GM21528 (cell line): ENCODE measurements at regions not wholly inside any gene's neighbourhood (a gene's known extent, or its start where the extent isn't known, plus 50 kb on each side); places are given as distances from the start of the nearest gene placed in this dataset.

Source experiments
- ATAC-seq: cut with Tn5 transposase; IDR thresholded peaks from one replicate; pipeline ENCODE4 v1.9.1; 2021; ENCODE audit warnings: mild to moderate bottlenecking, moderate library complexity; ENCODE audit not compliant: unreplicated experiment, low FRiP score

DNA sequence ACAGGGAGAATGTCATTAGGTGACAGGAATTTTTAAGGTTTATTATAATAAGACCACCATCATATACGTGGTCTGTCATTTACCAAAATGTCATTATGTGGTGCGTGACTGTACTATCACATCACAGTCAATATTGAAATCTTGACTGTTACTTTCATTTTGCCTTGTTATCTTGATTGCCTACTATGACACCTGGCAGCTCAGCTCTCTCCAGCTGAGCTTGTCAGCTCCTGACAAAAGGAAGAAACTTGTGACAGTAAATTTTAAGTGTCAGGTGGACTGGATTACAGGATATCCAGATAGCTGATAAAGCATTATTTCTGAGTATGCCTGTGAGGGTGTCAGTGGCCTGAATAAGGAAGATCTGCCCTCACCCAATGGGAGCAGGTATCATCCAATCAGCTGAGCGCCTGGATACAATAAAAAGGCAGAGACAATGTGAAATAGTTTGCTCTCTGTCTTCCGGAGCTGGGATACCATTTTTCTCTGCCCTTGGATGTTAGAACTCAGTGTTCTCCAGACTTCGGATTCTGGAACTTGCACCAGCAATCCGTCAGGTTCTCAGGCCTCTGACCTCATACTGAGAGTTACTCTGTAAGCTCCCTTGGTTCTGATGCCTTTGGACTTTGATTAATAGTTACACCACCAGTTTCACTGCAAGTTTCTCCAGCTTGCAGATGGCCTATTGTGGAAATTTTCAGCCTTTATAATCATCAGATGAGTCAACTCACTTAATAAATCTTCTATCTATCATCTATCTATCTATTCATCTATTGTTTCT lies 1454.7 kb upstream of the IGFBP7 start:
- no peak for ATAC-seq

DNA sequence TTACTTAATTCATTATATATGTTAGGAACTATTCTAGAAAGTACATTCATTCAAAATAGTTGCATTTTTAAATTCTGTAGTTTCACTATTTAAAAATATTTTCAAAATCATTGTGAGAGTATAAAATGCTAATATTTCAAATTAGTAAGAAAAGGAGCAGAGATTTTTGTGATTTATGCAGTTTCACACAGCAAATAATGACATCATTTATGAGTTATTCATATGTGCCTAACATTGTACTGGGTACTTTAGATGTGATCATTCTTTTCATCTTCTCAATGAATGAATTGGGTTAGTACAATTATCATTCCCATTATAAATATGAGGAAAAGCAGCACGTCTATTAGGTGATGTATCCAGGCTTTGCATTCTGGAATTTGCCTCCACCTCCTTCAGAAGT lies 1451.0 kb upstream of the IGFBP7 start:
- no peak for ATAC-seq

DNA sequence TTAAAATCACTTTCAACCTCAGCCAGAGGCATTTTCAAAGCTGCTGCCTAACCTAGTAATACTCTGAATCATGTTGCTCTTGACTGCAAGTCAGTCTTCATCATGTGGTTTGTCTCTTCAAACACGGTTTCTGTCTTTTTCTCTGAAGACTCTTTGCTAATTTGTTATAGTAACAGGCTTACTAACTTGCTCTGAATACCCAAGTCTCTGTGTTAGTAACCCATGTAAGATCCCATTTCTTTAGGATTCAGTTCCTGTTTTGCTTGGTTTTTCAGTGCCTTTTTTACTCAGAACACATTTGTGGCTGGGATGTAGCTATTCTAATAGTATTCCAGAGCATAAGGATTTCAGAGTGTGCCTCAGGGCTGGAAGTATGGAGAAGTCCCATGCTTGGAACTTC lies 1450.6 kb upstream of the IGFBP7 start:
- no peak for ATAC-seq

DNA sequence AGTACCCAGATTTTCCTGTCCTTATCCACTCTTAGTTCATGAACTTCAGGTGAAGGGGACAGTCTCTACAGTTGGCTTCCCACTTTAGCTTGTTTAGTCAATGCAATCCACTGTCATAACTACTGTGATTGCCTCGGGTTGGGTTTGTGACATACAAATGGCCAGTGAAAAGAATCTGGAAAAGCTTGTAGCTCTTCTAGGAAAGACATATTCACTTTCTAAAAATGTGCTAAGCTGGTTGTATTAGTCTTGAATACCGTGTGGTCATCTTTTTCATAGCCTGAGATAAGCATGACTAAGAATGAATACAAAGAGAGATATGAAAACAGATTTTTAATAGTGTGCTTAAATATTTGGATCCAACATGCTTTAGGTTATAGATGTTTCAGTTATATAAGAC lies 1443.5 kb upstream of the IGFBP7 start:
- no peak for ATAC-seq

DNA sequence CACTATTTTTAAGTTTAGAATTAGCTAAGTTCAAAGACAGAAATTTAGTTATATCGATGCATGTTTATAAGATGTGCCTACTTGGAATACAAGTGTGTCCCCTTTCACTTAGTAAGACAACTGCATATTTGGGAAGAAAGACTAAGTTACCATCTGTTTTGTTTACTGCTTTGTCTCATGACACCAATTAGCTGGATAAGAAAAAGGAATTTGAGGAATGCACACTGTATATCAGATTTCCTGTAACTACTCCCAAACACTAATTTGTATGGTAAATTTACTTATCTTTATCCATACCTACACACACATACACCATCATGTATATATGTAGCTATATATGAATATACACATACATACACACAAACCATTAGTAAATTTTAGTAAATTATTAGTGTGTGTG lies 1442.8 kb upstream of the IGFBP7 start:
- no peak for ATAC-seq

DNA sequence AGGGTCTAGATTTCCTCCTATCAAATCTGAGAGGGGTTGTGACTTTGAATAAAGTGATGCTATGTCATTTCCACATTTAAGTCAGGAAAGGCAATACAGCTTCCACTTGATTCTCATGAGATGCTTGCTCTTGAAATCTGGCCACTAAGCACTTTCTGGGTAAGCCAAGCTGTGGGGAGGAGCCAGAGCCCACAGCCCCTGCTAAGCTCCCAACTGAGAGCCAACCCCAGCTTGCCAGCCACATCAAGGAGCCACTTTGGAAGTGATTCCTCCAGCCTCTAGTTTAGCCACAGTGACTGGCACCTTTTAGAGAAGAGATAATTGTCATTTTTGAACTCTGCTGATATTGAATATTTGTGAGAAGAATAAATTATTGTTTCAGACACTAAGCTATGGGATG lies 1441.5 kb upstream of the IGFBP7 start:
- ATAC-seq, result no peak

- no peak for ATAC-seq
Measured at GRCh38 chr4:58543465-58543864, 1433.3 kb upstream of the IGFBP7 start.

GRCh38 chr4:58541926-58542325 lies 1431.7 kb upstream of the IGFBP7 start:
- ATAC-seq, result no peak

- ATAC-seq, result no peak
Measured at GRCh38 chr4:58522765-58523382, 1412.7 kb upstream of the IGFBP7 start.

DNA sequence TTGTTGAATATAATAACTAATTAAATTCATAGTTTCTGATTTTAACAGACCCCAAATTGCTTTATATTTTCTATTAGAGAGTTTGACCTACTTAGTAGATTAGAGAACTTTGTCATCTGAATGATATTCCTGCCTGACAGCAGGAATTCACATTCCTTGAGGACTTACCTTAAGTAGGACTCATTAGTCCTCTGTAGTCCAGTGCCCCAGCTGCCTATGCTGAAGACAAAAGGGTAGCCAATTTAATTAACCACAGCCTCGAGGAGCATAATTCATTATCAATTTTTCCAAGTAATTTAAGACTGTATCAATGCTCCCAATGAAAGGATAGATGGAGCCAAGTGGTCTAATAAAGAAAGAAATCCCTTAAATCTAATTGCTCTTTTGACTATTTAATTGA lies 1405.0 kb upstream of the IGFBP7 start:
- no peak for ATAC-seq

- ATAC-seq, result no peak
Measured at GRCh38 chr4:58514299-58514698, 1404.1 kb upstream of the IGFBP7 start.

GRCh38 chr4:58510652-58511051 lies 1400.5 kb upstream of the IGFBP7 start:
- ATAC-seq, result no peak

- no peak for ATAC-seq
Measured at GRCh38 chr4:58507079-58507478, 1396.9 kb upstream of the IGFBP7 start.

DNA sequence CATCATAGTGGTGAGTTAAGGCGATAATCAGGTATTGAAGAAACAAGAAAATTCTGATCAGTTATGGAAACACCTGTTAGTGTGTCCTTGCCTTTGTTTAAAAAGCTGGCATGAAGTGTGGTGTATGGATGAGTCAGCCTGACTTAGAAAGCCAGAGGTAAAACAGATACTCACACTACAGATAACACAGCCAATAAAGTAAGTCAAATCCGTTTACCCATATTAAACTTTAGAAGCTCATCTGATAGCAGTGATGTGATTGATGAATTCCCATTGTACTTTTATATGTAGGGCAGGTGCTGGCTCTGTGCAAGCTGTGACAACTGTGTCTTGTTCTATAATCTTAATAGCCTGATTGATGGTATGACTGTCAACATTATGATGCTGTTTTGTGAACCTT lies 1392.7 kb upstream of the IGFBP7 start:
- ATAC-seq, result no peak

GRCh38 chr4:58499182-58499581 lies 1389.0 kb upstream of the IGFBP7 start:
- no peak for ATAC-seq

GRCh38 chr4:58491620-58492019 lies 1381.4 kb upstream of the IGFBP7 start:
- no peak for ATAC-seq

DNA sequence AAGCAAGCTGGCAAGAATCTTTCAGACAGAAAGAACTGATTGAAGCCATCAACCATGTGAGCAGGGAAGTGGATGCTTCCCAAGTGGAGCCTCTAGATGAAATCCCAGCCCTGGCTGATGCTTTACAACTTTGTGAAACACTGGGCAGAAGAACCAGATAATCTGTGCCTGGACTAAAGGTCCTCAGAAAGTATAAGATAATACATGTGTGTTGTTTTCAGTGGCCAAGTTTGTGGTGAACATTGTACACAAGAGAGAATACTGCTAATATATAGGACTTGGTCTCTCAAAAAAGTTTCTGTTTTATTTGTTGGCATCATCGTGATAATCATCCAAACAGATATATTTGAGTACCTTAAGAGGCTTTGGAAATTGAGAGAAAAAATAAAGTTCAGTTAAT lies 1367.8 kb upstream of the IGFBP7 start:
- ATAC-seq, result no peak

DNA sequence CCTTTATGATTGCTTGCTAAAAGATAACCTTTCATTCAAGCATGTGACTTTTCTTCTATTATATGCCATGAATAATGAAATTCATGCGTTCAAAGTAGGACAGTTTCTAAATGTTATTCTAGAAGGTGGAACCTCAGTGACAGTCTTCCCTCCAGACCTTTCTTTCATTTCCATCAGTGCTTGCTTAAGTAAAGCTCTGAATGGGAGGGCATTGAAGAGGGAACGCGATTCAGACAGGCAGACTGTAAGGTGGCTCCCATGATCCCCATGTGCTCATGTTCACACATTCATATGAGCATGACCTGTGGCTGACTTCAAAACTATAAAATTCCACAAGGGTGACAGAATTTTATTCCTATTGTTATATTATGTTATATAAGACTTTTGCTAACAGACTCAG lies 1367.3 kb upstream of the IGFBP7 start:
- no peak for ATAC-seq

DNA sequence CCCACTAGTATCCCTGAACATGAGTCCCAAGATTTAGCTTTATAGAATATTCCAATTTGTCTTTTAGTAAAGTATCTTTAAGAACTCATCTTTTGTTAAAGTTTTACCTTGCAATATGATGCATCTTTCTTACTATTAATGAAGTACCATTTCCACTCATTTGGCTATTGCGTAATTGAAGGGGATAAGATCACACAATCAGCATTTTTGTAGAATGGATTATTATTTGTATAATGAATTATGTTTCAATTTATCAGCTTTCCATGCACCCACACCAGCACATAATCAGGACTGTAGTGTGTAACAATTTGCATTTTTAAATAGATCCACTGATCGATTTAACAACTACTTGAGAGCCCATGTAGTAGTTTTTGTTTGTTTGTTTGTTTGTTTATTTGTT lies 1364.9 kb upstream of the IGFBP7 start:
- no peak for ATAC-seq

DNA sequence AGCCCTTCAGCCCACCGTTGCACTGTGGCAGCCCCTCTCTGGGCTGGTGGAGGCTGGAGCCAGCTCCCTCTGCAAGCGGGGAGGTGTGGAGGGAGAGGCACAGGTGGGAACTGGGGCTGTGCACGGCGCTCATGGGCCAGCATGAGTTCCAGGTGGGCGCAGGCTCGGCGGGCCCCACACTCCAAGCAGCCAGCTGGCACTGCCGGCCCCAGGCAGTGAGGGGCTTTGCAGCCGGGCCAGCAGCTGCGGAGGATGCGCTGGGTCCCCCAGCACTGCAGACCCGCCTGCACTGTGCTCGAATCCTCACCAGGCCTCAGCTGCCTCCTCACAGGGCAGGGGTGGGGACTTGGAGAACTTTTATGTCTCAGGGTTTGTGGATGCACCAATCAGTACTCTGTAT lies 1354.8 kb upstream of the IGFBP7 start:
- no peak for ATAC-seq

- no peak for ATAC-seq
Measured at GRCh38 chr4:58456727-58457384, 1346.7 kb upstream of the IGFBP7 start.

- peak; percentile 58 for ATAC-seq
Measured at GRCh38 chr4:58453956-58454355, 1343.8 kb upstream of the IGFBP7 start.
